Stimulated activated CD4-positive, alpha-beta T cell treated with anti-CD3 and anti-CD28 coated beads, Interleukin-15, amount 100 ng/mL, for 48 hours (primary cell): ENCODE measurements at regions not wholly inside any gene's neighbourhood (a gene's known extent, or its start where the extent isn't known, plus 50 kb on each side); places are given as distances from the start of the nearest gene placed in this dataset.
"Not testable (repeated sequence)": the region's sequence is repeated elsewhere in the genome, so short reads cannot be mapped to it uniquely, and the experiment has no call there.

Source experiments
- DNase-seq, 2 donors: peaks; one replicate each; pipeline ENCODE4 v3.0.0-alpha.2; 2020; ENCODE audit warnings: low read depth in 2 of 2

DNA sequence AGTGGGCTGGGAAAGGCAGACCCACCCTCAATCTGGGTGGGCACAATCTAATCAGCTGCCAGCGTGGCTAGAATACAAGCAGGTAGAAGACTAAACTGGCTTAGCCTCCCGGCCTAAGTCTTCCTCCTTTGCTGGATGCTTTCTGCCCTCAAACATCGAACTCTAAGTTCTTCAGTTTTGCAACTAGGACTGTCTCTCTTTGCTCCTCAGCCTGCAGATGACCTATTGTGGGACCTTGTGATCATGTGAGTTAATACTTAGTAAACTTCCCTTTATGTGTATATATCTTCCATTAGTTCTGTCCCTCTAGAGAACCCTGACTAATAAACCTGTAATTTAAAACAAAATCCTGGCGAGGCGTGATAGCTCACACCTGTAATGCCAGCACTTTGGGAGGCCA, 51.8 kb upstream of the SLC39A8 start:
- not testable (repeated sequence) for DNase-seq

DNA sequence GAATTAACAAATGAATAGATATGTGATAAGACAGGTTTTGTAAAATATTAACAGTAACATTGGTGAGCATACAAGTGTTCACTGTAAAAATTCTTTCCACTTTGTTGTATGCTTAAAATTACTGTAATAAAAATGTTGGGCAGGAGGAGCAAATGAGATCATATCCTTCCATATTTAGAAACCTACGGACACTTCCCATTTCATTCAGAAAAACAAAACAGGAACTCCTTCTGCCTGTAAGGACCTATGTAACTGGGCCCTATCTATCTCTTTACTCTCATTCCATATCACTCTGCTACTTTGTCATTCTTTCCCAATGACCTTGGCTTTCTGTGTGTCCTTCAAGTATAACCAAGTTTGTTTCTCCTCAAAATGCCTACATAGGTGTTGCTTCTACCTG, 53.7 kb upstream of the SLC39A8 start:
- no peak for DNase-seq

DNA sequence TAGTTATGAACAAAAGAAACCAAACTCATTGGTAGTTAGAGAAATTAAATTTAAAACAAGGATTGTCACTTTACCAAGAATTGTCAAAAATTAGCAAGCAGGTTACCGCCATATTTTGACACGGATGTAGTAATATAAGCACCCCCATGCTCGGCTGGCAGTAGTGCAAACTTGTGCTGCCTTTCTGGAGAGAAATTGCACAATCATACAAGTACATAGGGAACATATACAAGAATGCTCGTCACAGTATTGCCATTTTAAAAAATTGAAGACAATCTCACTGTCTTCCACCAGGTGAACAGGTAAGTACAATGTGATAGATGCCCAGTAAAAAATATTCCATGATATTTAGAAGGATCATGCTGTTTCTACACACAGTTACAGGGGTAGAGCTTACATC, 55.6 kb upstream of the SLC39A8 start:
- DNase-seq, result no peak

DNA sequence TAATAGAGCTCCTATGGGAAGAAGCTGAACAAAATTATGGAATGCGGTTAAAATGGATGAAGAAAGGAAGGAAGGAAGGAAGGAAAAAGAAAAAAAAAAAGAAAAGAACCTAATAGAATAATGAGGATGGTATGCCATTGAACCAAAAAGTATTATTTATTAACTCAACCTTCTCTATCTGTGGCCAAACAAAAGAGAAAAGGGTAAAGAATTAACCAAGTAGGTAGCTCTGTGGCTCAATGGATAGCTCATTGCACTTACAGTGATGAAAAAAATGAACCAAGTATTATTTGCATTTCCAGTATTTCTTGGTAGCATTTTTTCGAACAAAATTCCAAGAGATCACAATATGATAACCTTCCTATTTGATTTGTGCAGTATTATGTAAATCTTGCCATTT, 56.9 kb upstream of the SLC39A8 start:
- no peak for DNase-seq

DNA sequence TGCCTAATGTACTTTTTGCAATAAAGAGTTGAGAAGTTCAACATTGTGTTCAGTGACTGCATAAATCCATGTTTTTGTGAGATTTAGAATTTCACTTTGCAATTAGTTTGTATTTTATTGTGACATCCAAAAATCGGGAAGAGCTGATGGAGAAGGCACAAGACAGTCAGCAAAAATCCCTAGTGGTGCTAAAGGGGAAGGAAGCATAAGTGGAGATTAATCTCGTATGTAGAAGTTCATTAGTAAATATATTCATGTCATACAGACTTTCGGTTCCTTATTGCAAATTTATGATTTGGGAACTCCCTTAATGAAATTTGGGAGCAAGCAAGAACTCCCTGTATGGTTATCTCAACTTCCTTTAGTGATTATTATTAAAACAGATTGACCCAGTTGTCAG, 57.8 kb upstream of the SLC39A8 start:
- DNase-seq, result no peak

DNA sequence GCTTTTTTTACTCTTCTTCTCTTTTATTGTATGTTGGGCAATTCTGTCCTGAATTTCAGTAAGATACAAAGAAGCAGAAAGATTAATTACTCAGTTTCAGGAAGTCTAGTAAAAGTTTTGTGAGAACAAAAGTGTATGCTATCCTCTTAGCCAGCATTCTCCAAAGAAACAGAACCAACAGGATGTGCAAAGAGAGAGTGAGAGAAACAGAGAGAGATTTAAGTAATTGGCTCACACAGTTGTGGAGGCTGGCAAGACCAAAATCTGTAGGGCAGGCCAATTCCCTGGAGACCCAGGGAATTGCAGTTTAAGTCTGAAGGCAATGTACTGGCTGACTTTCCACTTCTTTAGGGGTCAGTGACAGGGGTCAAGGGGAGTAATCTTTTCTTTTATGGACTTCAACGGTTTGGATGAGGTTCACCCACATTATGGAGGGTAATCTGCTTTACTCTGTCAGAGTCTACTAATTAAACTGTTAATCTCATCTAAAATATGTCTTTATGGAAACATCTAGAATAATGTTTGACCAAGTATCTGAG, 59.2 kb upstream of the SLC39A8 start:
- no peak for DNase-seq

DNA sequence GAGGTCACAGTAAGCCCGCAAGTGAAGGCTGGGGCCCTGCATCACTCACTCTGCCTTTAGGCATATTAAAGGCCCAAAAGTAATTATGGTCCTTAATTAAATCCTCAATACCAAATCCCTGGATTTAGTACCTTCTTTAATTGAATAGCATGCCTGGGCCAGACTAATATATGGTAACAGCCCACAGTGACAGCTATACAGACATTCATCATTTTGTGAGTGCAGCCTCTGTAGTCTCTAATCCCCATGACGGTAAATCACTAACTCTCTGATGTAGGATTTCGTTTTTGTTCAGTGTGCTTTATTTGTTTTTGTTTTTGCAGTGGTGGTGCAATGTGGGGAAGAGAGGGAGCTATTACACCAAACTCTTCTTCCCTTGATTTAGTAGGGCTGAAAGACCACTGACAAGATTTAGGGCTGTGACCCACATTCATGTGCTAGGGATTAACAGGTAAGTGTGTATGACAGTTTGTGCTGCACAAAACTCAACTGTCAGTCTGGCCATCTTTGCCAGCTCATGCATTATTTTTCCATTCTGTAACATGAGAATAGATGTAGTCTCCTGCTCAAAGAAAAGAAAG, 60.6 kb upstream of the SLC39A8 start:
- no peak for DNase-seq

DNA sequence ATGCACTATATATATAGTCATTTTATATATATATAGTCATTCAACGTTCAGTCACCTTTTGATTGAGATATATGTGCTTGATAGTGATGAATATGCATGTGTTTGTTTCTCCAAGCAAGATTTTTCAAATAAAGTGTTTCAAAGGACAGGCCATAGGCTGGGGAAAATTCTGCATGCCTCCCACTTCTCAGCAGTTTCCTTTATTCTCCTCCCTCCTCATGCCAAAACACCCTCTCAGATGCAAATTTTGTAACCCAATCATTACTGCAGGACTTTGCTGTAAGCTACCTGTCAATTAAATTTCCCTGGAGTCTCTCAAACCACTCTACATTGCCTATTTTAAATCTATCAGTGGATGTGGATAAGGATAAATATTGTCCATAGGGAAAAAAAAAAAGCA, 65.6 kb upstream of the SLC39A8 start:
- not testable (repeated sequence) for DNase-seq

DNA sequence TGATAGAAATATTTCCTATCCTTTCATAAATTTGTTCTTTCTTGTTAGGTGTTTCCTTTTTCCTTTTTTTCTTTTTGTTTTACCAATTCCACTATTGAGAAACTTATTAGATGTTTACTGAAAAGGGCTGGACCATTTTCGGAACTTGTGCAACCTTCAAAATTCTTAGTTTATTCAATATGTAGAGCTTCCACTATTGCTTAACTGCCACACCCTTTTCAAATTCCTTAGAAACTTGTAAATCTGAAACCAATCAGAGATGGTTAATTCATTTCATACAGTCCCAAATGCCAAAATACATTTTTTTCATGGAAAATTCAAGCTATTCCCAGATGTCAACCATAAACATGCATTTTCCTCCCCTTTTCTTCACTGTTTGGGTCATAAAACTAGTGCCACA, 66.1 kb upstream of the SLC39A8 start:
- no peak for DNase-seq

DNA sequence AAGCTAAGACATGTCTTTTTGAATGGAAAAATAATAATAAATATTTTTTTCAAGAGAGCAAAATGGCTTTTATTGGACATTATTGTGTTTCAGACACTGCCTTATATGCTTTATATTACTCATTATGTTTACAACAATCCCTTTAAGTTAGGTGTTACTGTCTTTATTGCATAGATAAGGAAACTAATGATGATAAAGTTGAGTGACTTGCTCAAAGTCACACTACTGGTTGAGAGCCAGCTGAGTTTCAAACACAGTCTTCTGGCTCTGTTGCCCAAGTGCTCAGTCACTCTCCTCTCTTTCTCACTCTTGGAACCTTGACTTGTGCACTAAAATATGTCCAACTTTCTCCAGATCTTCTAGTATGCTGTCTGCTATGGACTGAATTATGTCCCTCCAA, 71.5 kb upstream of the SLC39A8 start:
- no peak for DNase-seq

DNA sequence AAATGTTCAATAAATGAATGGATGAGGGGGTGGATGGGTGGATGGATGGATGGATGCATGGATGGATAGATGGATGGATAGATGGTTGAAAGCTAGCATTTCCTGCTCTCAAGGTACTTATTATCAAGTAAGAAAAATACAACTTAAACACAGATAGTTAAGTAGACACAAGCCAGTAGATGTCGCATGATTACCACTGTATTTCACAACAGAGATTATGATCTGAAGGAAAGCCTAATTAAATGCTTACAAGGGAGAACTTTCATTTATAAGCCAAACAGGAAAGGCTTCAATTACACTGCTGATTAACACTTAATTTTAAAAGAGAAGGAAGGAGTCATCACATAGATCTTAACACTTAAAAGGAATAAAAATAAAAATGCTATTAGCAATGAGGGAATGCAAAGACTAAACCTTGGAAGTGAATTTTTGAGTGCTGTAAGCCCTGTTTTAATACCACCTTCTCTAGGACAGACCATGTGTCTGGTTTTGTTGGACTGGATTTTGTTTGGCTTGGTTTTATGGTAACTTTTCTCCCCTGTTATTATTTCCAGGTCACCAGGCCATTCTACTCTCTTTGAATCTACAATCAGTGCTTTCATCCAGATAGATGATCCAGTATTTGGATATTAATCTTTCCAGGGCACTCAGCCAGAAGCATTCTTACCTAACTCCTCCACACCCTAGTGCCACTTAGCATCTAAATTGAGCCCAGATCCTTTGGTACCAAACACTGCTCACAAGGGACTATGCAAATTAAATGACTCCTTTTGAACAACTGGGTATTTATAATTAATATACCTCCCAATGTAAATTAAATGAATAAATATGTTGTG, 75.5 kb upstream of the SLC39A8 start:
- no peak for DNase-seq

DNA sequence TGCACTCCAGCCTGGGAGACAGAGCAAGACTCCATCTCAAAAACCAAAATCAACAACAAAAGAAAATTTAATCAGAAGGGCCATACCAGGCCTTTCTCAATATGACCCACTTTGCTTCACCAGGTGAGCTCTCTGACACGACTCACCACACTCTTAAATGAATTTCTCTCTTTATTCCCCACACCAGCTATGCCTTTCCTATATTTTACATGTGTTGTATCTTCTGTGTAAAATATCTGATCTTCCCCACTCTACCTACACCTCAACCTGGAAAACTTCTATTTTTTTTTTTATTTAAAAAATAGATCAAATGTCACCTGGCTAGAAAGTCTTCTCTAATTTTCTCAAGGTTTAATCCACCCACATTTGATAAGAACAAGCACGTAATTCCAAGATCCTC, 77.6 kb upstream of the SLC39A8 start:
- no peak for DNase-seq

DNA sequence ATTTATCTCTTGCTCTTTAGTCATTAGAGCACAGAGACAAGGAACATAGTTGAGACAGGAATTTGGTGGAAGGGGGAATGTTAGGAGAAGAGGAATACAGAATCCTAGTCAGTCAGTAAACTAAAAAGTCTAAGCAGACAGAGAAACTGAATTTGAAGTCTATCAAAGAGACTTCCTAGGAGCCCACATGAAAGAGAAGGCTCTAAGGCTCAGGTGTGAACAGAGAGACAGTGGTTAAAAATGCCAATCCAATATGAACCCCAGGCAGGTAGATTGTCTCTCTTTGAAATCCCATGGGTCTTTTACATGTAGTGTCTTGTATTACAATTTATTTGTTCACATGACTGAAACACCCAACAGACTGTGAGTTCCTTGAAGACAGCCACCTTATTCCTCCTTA, 77.8 kb upstream of the NFKB1 start:
- DNase-seq, result no peak

DNA sequence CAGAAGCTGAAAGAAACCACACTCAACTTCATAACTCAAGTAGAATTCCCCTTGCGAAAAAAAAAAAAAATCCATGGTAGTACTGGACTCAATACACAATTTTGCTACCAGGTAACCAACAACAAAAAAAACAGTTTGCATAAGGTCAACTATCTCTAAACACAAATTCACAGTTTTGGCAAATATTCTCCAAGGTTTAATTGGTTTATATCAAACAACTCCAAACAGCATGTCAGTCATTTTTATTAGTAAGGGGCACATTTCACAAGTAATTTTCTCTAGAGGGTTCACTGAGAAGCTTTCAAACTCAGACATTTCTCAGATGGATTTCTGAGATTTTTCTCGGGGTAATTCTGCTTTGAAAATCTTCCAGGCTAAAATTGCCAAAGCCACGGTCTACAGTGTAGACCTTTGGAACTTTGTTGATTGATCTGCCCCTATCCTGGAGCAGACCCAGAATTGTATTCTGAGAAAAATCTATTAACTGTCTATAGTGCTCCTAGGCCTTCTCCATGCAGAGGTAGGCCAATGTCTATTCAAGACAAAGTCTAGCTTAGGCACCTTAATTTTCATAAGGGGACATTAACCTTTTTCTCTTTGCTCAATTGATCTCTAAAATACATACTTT, 73.7 kb upstream of the NFKB1 start:
- DNase-seq, result no peak

DNA sequence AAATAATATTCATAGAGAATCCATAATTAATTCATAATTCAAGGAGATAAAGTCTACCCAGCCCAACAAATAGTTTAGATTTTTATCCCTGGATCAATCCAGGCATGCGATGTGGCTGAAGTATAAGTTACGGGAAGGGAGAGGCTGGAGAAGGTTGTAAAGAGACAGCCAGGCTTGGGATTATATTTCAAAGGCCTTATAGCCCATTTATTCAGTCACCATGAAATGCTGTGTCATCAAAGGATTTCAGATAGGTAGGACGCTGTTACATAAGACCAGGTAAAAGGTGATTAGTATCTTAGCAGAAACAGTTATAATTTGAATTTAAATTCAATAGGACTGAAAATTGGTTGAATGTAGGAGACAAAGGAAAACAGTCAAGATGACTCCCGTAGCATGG, 73.0 kb upstream of the NFKB1 start:
- DNase-seq, result no peak

DNA sequence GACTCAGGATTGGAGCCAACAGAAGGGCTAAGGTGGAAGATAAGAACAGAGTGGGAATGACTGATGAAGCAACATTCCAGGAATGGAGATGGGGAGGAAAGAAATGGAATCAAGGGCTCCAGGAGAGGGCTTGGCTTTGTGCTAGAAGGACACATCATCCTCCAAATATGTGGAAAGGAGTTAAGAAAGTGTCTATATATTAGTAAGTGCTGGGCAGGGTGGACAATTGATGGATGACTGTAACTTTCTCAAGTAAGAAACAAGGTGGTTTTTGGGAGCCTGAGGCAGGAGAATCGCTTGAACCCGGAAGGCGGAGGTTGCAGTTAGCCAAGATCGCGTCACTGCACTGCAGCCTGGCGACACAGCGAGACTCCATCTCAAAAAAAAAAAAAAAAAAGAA, 71.6 kb upstream of the NFKB1 start:
- no peak for DNase-seq

DNA sequence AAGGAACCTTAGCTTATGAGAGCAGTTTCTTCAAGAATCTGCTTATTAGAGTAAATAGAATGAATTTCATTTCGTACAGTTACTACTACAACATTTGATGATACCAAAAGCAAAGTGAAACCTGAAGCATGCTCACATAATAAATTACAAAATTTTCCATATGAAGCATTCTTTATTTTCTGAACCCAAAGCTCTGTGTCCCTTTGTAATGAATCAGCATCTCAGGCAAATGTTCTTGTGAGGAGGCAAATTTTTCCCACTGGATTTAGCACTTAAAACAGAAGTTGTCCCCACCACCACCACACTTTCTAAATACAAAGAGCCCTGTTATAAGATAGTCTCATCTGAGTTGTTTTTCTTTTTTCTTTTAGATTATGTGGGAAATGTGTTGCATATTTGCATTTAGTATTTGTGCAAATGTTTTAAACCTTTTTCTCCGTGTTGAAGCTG, 70.7 kb upstream of the NFKB1 start:
- no peak for DNase-seq

DNA sequence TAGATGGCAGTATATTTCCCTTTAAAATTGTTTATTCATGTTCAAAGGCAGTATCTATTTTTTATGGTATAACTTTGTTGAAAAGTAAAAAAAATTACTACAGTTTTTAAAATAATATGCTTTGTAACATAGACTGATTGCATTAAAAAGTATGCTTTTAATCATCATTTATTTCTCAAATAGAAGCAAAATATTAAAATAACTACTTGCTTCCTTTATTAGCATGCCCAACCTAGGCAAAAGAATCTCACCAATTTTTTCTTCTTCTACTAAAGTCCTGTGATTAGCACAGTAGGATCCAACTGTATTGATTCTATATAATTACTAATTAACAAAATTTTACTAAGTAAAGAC, 69.6 kb upstream of the NFKB1 start:
- no peak for DNase-seq

DNA sequence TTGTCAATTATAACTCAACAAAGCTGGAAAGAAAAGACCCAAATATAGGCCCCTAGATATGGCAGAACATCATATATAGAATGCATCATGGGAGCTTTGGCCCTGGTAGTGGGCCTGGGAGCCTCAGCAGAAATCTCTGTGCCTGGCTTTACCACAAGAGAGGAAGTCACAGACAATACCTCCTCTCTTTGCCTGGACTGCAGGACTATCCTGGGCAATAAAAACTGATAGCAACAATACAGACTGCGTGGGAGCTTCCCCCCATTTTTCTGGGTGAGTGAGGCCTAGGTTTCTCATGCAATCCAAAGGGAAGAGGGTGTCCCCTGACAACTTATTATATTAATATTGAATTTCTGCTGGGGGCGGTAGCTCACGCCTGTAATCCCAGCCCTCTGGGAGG, 64.0 kb upstream of the NFKB1 start:
- DNase-seq, result no peak

DNA sequence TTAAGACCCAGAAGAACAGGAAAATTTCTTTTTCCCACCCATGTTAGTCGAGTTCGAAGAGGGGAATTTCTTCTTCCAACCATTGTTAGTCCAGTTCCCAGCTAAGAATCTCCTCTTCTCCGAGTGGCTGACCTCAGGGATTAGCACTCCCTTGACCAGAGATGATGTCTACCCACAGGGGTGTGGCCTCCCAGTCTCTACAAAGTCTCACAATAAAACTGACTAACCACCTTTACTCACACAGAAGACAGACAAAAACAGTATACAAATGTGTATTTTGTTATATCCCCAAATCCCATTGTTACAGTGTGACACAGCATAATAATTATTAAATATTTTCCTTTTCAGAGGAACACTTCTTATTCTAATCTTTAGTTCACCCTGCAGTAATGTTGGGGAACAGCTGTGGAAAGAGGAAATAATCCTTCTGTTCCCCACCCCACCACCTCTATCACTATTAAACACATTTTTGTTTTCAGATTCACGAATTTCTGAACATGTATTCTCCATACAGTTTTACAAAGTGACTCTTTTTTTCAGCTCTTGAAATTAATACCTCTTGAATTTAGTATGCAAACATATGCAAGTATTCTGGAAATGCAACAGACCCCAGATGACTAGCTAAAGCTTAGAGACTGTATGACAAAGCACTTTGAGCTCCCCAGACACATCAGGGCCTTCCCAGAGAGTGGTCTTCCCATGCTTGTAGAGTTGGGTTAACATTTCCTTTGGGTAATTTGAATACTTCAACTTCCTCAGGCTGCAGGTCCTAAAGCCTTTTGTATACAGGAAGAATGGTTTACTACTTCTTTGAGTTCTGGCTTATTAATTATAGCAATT, 62.5 kb upstream of the NFKB1 start:
- no peak for DNase-seq

DNA sequence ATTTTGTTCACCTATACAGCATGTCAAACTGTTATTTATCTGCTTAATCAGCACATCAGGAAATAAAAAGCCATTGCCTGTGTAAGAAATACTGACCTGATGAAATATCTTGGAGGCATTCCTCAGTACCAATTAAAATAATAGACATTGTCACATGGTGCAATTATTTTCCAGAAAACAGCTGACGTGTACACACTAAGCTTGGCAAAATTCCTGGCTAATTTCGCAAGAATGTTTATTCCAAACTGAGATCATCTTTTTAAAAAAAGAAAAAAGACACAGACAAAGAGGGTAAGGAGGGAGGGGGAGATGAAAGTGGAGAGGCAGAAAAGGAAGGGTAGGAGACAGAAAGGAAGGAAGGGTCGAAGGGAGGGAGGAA, 61.9 kb upstream of the NFKB1 start:
- no peak for DNase-seq

DNA sequence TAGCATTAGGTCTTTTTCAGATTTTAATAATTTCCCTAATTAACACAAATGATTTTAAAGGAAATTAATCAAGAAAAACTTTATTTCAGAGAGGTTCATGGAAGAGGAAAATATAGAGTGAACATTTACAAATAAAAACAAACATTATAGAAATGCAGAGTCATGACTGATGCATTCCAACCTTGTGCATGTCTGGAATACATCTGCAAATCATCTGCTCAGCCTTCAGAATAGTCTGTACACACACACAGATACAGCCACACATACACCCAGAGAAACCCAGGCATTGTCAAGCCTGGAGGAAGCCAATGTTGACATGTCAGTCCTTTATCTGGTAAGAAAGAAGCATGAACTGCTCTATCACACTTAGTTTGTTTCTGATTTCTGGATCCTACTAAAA, 61.3 kb upstream of the NFKB1 start:
- DNase-seq, result no peak
